DND-41 (cell line): ENCODE measurements at regions not wholly inside any gene's neighbourhood (a gene's known extent, or its start where the extent isn't known, plus 50 kb on each side); places are given as distances from the start of the nearest gene placed in this dataset.

ENCODE experiments used
- EZH2 ChIP-seq: IDR thresholded peaks from 3 replicates; pipeline ENCODE4 v1.6.1; 2012; ENCODE audit warnings: borderline replicate concordance, low read depth, mild to moderate bottlenecking, moderate library complexity, low read length, inconsistent platforms; ENCODE audit not compliant: severe bottlenecking
- TF ChIP-seq, protein P1 (sequence below): IDR thresholded peaks from 2 replicates; pipeline ENCODE4 v1.5.1; 2012; ENCODE audit warnings: borderline replicate concordance, low read length, moderate library complexity, mild to moderate bottlenecking; ENCODE audit not compliant: poor library complexity, severe bottlenecking; ENCODE audit errors: extremely low read depth

- TF ChIP-seq, protein P1, sequence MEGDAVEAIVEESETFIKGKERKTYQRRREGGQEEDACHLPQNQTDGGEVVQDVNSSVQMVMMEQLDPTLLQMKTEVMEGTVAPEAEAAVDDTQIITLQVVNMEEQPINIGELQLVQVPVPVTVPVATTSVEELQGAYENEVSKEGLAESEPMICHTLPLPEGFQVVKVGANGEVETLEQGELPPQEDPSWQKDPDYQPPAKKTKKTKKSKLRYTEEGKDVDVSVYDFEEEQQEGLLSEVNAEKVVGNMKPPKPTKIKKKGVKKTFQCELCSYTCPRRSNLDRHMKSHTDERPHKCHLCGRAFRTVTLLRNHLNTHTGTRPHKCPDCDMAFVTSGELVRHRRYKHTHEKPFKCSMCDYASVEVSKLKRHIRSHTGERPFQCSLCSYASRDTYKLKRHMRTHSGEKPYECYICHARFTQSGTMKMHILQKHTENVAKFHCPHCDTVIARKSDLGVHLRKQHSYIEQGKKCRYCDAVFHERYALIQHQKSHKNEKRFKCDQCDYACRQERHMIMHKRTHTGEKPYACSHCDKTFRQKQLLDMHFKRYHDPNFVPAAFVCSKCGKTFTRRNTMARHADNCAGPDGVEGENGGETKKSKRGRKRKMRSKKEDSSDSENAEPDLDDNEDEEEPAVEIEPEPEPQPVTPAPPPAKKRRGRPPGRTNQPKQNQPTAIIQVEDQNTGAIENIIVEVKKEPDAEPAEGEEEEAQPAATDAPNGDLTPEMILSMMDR: no peak
- no peak for TF ChIP-seq EZH2
These were observed 1081.6 kb downstream of the BRD1 start for GRCh38 chr22:48745842-48746788.
